C4-2B (cell line): ENCODE measurements at regions not wholly inside any gene's neighbourhood (a gene's known extent, or its start where the extent isn't known, plus 50 kb on each side); places are given as distances from the start of the nearest gene placed in this dataset.

Source experiments
- CTCF ChIP-seq: fragments of 450-650 bp; conservative IDR thresholded peaks from 2 replicates; pipeline ENCODE4 v1.5.1; 2017; ENCODE audit warnings: mild to moderate bottlenecking
- ZFX ChIP-seq: fragments of 450-650 bp; IDR thresholded peaks from 2 replicates; pipeline ENCODE4 v1.6.1; 2017

- no peak for TF ChIP-seq CTCF
- TF ChIP-seq ZFX, result no peak
Measured at GRCh38 chrX:42220083-42220482, 296.7 kb upstream of the CASK start.
